HG03575 (cell line): ENCODE measurements at regions not wholly inside any gene's neighbourhood (a gene's known extent, or its start where the extent isn't known, plus 50 kb on each side); places are given as distances from the start of the nearest gene placed in this dataset.
A peak's percentile ranks its signal among the peaks of the same experiment; 100 is the strongest.
"Not testable (repeated sequence)": the region's sequence is repeated elsewhere in the genome, so short reads cannot be mapped to it uniquely, and the experiment has no call there.

Experiments used
- ATAC-seq: cut with Tn5 transposase; IDR thresholded peaks from one replicate; pipeline ENCODE4 v1.9.1; 2021; ENCODE audit not compliant: unreplicated experiment, insufficient number of reproducible peaks, low FRiP score; ENCODE audit errors: extremely low read depth

DNA sequence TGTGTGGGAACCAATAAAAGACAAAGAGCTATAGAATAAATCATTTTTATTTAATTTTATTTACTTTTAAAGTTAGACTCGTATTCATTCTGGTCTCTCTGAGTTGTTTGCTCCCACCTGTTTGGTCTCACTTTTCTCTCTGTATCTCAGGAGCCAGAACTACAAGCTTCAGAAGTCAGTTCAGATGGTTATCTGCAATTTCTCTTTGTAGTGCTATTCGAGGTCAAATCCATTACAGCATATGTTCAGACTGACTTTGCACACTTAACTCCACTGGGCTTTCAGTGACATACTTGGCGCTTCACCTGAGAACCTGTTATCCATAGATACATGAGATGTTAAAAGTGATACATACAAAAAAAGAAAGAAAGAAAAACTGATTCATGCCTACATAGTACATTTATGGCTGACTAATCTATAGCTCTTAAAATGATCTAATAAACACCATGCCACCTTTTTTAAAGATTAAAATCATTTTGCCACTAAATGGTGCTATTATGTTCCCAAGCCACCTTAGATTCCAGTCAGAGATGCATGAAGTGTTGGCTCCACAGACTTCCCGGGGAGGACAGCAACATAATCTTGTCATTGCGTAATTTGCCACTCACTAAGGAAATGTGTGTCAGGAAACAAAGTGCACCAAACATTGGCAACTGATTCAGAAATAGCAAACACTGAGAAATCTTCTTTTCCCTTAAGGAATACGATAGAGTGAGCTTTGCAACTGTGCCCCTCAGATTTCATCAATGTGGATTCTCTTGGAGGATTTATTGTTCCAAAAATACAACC lies 396.7 kb downstream of the HACE1 start:
- no peak for ATAC-seq

DNA sequence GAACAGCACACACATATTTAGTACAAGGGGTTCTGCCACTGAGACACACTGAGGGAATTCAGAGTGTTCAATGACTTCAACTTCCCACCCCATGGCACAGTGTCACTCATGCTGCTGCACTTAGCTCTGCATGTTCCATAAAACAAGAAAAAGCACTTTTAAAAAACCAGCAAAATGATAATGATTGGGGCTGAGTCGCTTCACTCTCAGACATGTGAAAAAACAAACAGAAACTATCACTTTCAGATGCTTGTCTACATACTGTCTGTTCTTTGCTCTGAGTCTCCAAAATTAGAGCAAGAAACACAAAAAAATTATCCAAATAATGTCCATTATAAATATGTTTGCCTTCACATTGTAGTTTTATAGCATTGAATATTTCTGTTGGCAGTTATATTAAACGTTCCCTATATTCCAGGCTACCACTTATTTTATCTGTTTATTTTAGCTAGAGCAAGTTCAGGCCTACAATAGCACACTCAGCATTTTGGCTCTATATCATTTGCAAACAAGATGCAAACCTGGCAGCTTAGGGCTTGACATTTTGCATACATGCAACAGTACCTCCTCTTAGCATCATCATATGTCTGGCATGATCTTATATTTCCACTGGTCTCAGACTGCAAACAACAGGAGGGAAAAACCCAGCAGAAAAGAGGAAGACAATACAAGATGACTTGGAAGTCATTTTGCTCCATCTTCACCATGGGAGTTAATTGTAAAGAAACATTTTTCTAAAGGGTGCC lies 398.8 kb downstream of the HACE1 start:
- ATAC-seq, result no peak

DNA sequence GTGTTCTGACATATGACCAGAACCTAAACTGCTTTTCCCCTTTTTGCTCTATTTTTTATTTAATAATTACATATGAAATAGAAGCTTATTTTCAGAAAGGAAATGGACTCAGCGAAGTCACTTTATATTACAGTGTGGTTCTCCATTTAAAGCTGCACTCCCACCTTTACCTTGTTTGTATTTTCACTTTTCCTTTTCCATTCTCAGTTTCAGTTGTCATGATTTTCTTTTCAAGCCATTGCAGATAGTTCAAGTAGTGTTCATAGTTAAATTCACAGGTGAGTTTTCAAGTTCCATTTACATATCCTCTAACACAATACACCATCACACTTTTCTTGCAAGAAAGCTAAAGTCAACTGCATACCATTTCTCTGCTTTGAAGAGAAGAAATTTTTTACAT lies 400.2 kb downstream of the HACE1 start:
- ATAC-seq, result peak; percentile 88

DNA sequence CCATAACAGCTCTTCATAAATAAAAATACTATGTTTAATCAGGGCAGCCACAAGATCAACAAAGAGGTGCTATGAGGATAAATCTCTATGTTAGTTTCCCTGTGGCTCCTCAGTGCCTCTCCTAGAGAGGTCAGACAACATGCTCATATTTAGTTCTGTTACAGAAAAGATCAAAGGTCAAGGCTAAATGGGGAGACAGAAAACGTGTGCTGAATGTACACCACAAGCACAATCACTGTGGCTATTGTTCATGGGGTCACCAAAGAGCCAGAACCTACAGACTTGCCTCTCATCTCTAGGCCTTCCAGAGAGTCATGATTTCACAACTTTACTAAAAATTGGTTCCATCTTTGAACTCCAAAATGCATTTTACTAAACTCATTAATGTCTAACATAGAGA lies 409.8 kb downstream of the HACE1 start:
- ATAC-seq, result no peak

DNA sequence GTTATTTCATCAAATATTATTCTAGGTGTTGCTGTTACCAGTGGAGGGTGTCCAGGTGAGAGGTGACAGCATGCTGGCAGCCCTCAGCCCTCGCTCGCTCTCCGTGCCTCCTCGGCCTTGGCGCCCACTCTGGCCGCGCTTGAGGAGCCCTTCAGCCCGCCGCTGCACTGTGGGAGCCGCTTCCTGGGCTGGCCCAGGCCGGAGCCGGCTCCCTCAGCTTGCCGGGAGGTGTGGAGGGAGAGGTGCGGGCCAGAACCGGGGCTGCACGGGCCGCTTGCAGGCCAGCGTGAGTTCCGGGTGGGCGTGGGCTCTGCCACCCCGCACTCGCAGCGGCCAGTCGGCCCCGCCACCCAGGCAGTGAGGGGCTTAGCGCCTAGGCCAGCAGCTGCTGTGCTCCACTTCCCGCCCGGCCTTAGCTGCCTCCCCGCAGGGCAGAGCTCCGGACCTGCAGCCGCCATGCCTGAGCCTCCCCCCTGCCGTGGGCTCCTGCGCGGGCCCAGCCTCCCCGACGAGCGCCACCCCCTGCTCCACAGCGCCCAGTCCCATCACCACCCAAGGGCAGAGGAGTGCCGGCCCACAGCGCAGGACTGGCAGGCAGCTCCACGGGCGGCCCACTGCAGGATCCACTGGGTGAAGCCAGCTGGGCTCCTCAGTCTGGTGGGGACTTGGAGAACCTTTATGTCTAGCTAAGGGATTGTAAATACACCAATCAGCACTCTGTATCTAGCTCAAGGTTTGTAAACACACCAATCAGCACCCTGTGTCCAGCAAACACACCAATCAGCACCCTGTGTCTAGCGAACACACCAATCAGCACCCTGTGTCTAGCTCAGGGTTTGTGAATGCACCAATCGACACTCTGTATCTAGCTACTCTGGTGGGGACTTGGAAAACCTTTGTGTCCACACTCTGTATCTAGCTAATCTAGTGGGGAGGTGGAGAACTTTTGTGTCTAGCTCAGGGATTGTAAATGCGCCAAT lies 413.3 kb downstream of the HACE1 start:
- not testable (repeated sequence) for ATAC-seq

DNA sequence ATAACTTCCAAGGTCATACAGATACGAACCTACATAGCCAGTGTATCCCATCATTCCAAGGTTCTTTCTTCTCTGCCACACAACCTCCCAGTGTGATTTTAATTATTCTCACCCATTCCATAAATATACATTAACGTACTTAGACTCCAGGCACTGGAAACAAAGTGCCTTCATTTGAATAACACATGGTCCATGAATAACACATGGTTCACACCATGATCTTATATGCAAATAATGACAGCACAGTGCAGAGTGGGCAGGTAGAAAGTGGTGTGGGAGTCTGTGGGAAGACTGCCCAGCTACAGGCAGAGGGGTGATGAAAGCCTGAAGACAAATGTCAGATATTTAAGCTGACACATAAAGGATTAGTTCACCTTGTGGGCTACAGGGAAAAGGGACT lies 425.2 kb downstream of the HACE1 start:
- no peak for ATAC-seq

DNA sequence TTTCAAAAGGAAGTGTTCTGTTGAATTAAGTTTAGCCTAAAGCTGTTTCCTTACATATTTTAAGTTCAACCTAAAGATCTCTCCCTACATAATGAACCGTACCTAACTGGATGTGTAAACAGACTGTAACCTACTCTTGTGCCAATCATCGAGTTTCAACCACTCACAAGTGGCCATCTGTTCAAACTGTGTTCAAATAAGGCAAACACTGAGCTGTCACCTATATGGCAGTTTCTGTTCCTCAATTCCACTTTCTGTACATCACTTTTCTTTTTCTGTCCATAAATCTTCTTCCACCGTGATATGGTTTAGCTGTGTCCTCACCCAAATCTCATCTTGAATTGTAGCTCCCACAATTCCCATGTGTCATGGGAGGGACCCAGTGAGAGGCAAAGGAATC lies 428.6 kb downstream of the HACE1 start:
- no peak for ATAC-seq

DNA sequence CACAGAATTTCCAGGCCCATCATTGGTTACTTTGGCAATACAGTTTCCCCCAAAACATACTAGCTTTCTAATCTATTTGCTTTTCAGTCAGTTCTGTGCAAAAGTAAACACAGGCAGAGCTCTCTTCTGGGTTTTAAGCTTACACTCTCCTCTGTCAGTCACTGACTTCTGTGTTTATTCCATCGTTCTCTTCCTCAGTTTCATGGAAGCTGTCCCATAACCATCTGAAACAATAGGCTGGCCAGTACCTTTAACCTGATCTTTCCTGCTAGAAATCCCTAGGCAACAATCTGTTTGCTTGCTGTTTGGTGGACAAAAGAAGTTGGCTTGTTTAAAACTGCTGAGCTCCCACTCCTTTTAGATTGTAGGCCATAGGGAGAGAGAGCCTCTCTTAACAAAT lies 431.5 kb downstream of the HACE1 start:
- no peak for ATAC-seq

DNA sequence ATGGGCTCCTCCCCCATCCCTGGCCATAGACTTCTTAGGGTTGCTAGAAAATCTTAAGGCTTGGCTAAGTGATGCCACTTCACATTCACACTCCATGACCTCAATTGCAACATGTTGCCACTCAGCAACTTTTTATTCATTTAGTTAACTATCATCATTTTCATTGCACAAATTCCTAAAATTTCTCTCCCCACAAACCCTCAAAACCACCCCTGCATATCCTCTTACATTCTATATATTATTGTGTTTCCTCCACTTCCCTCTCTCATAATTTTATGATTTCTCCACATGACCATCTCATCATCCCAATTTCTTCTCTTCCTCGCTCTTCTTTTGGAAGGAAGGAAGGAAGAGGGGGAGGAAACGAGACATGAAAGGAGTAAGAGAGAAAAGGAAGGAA lies 436.0 kb downstream of the HACE1 start:
- ATAC-seq, result no peak

DNA sequence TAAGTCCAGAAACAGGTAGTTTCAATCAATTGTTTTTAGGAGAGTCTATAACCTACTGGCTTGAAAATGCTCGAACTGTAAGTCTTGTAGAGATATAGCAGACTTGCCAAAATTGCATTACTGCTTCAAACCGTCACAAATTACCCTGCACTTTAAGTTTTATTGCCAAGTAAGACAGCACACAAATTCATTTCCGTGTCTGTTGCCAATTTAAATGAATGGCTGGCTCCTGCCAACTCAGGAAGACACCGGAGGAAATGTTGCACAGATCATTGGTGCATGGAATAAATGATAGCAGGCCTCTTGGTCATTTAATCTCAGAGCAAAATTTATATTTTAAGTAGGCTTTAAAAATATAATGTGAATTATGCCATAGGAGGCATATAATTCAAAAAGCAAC lies 438.1 kb downstream of the HACE1 start:
- ATAC-seq, result no peak

DNA sequence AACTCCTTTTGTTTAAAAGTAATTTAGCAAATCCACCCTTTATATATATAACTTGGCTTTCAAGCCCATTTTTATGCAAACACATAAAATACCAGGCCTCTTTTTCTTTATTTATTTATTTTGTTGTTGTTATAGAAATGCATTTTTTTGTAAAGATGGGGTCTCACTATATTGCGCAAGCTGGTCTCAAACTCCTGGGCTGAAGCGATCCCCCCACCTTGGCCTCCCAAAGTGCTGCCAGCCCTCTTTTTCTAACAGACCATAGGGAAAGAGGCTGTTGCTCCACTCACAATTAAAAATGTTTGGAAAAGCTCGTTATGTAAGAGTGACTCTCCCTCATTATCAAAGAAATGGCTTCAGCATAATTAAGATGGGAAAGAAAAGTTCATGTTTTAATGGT lies 440.9 kb downstream of the HACE1 start:
- no peak for ATAC-seq

DNA sequence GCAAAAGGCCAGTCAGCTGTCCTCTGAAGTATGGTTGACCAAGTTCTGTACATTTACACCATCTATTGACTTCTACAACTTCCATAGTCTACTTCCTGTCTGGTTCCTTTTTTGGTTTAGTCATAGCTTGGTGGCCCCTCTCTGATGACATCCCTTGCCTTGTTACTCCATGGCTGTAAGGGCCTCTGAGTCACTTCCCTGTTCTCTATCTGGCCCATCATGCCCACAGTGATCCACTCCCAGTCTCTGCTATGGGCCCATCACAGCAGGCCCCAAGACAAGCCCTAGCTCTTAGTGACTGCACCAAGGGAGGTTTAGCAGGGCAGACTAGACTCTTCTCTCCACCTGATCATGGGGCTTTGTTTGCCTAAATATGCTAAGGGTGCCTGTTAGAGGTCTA lies 441.6 kb downstream of the HACE1 start:
- no peak for ATAC-seq

DNA sequence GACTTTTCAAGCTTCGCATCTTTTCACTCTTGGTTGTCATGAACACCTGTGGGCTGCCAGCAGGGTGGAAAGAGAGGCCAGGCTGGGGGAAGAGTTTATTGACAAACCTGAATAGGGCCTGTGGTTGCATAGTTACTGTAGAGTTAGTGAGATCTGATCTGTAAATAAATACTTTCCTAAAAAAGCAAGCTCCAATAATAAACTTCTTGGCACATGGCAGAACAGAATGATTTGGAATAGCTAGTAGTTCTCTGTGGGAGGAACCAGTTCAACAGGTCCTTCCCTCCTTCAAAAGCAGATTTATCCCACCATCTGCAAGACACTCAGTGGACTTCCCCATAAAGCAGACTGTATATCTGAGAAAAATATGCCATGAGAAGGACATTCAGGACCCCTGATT lies 445.0 kb downstream of the HACE1 start:
- ATAC-seq, result no peak

DNA sequence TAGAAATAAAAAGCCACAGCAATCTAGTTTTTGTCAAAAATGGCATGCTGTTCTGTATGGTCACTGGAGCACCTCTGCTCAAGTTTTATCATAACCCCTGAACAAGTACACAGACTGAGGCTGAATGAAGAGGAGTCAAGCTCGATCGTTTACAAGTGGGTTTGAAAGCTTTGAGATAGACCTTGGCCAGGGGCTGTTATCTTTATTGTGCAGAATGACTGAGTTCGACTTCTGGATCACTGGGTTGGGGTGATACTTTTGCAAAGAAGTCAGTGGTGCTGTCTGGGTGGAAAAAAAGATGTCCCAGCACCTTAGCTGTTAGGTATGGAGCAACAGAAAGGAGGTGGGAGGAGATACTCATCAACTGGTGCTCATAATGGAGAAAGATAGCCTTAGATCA lies 446.0 kb downstream of the HACE1 start:
- no peak for ATAC-seq

DNA sequence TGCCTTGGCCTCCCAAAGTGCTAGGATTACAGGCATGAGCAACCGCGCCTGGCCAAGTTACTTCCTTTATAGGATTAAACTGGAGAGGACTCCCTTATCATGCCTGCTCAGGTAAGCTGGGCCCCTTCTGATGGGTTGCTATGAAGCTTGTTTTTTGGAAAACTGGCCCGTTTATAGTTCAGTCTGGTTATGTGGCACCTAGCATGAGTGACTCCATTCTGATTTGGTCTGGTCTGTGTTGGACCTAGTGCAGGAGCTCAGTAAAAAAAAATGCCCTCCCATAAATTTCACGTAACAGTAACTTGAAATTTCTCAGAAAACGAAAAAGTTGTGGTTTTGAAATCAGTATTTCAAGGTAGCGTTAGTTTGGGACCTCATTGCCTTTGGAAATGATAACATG lies 448.4 kb downstream of the HACE1 start:
- no peak for ATAC-seq

DNA sequence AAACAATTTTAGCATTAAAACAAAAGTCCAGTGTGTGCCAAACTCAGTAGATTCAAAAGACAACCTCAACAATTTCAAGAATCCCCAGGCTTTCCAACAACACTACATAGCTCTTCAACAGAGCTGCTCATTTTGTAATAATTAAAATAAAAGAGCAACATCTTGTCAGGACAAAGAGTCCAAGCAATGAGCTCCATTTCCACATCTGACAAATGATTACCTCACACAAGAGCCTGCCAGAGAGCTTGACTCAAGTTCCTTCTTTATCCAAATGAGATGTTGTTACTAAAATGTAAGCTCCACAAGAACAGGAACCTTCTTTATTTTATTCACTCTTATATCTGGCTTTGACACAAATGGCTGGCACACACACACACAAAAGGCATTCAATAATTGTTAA lies 449.8 kb downstream of the HACE1 start:
- ATAC-seq, result no peak

DNA sequence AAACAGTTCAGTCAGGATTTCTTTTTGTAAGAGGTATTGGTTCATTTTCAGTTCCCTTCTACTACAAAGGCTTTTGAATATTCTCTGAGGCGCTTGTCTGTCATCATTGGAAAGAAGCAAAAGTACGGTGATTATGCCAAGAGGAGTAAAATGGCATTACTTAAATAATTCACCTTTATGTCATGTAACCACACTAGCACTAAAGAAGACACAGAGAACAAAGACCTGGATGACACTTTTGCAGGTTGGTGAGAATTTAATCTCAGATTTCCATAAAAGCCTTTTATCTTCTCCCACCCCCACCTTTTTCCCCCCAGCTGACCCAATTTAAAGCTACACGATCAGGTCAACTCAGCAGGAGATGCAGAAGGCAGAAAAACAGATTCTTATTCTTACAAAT lies 451.8 kb downstream of the HACE1 start:
- ATAC-seq, result no peak

DNA sequence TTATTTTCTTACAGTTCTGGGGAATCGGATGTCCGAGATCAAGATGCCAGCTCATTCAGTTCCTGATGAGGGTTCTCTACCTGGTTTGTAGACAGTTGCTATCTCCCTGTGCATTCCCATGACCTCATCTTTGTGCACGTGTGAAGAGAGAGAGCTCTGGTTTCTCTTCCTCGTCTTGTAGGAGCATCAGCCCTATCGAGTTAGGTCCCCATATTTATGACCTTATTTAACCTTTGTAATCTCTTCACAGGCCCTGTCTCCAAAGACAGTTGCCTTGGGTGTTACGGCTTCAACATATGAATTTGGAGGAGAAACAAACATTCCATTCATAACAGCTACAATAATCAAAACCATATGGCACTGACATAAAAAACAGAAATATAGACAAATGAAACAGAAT lies 455.3 kb downstream of the HACE1 start:
- ATAC-seq, result no peak

DNA sequence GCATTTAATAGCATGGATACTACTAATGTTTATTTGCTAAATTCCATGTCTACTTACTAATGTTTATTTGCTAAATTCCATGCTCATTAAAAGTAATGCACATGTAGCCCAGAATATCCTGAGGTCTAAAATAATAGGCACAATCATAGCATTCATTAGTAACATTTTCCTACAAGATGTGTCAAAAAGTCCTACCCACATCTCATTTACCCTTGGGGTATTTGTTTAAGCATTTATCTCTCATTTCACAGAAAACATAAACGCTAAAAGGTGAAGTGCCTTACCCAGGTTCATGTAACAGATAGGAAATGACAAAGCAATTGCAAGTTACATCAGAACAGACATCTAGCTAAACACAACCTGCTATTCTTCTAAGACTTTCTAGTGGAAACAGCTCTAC lies 457.1 kb downstream of the HACE1 start:
- ATAC-seq, result no peak

DNA sequence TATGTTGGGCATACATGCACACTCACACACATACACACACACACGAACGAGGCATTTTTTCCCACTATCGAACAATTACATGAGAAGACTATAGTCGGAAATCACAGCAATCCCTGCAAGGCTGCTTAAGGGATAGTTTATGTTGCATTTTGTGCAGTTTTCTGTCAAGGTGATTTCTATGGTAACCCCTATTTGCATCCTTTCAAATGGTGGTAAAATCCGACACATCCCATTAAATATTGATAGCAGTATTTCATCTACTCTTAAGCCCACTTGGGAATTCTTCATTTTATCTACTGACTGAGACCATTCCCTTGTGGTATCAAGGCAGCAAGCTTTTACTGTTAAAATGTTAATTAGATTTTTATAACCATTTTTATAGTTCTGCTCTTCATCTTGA lies 457.8 kb downstream of the HACE1 start:
- no peak for ATAC-seq
